GM18870 (cell line): ENCODE measurements at regions not wholly inside any gene's neighbourhood (a gene's known extent, or its start where the extent isn't known, plus 50 kb on each side); places are given as distances from the start of the nearest gene placed in this dataset.
"Not testable (repeated sequence)": the region's sequence is repeated elsewhere in the genome, so short reads cannot be mapped to it uniquely, and the experiment has no call there.

Experiments used
- ATAC-seq: cut with Tn5 transposase; IDR thresholded peaks from one replicate; pipeline ENCODE4 v1.9.1; 2021; ENCODE audit warnings: moderate library complexity; ENCODE audit not compliant: unreplicated experiment

GRCh38 chr13:99746637-99747402 is 224.7 kb downstream of the ZIC5 start:
- no peak for ATAC-seq

- no peak for ATAC-seq
These were observed 228.5 kb downstream of the ZIC5 start for GRCh38 chr13:99743094-99743493.

GRCh38 chr13:99741960-99742359 is 229.6 kb downstream of the ZIC5 start:
- ATAC-seq = no peak

- no peak for ATAC-seq
These were observed 231.2 kb downstream of the ZIC5 start for GRCh38 chr13:99740251-99740979.

- ATAC-seq = no peak
These were observed 232.9 kb downstream of the ZIC5 start for GRCh38 chr13:99738626-99739025.

- no peak for ATAC-seq
These were observed 233.9 kb downstream of the ZIC5 start for GRCh38 chr13:99737481-99738245.

- no peak for ATAC-seq
These were observed 235.0 kb downstream of the ZIC5 start for GRCh38 chr13:99736541-99736940.

GRCh38 chr13:99734013-99734693 is 232.9 kb downstream of the TM9SF2 start:
- ATAC-seq = no peak

GRCh38 chr13:99733346-99733745 is 232.1 kb downstream of the TM9SF2 start:
- ATAC-seq = no peak

GRCh38 chr13:99731747-99732146 is 230.5 kb downstream of the TM9SF2 start:
- no peak for ATAC-seq

GRCh38 chr13:99730403-99730802 is 229.1 kb downstream of the TM9SF2 start:
- no peak for ATAC-seq

- no peak for ATAC-seq
These were observed 228.5 kb downstream of the TM9SF2 start for GRCh38 chr13:99729745-99730144.

GRCh38 chr13:99727651-99728050 is 226.4 kb downstream of the TM9SF2 start:
- ATAC-seq = not testable (repeated sequence)

GRCh38 chr13:99726282-99726894 is 225.1 kb downstream of the TM9SF2 start:
- no peak for ATAC-seq

GRCh38 chr13:99725644-99726043 is 224.4 kb downstream of the TM9SF2 start:
- no peak for ATAC-seq

- ATAC-seq = no peak
These were observed 223.6 kb downstream of the TM9SF2 start for GRCh38 chr13:99724633-99725517.

- ATAC-seq = no peak
These were observed 222.6 kb downstream of the TM9SF2 start for GRCh38 chr13:99723878-99724277.

- no peak for ATAC-seq
These were observed 221.7 kb downstream of the TM9SF2 start for GRCh38 chr13:99722931-99723330.

GRCh38 chr13:99722338-99722818 is 221.1 kb downstream of the TM9SF2 start:
- no peak for ATAC-seq
